ENCODE measurements at regions not wholly inside any gene's neighbourhood (a gene's known extent, or its start where the extent isn't known, plus 50 kb on each side); places are given as distances from the start of the nearest gene placed in this dataset.

DNA sequence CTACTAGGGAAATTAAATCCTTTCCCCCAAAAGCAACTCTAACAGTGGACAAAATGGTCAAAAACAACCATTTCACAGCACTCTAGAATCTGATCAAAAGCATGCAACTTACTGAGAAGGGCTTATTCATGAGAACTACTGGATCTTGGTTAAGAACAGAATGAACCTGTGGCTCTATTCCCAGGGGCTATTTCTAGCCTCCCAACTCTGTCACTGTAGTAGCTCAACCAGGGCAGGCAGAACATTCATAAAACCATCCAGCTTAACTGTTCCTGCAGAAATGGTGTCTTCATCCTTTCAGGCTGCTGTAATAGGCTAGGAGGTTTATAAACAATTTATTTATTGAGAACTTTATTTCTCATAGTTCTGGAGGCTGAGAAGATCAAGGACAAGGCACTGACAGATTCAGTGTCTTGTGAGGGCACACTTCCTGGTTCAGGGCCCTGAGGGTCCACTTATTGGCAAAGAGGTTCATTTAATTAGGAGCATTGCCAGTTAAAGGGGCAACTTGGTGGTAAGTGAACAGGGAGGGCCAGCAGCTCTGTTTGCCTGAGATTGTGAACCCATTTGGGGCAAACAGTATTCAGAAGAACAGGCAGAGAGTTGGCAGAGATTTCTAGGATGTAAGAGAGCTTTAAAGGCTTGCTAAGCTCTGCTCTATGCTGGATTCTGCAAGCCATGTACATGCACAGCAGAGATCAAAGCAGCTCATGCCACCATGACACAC is 238.5 kb upstream of the FBXL7 start:
- DNase-seq (ENCODE audit: low read depth) = no peak

DNA sequence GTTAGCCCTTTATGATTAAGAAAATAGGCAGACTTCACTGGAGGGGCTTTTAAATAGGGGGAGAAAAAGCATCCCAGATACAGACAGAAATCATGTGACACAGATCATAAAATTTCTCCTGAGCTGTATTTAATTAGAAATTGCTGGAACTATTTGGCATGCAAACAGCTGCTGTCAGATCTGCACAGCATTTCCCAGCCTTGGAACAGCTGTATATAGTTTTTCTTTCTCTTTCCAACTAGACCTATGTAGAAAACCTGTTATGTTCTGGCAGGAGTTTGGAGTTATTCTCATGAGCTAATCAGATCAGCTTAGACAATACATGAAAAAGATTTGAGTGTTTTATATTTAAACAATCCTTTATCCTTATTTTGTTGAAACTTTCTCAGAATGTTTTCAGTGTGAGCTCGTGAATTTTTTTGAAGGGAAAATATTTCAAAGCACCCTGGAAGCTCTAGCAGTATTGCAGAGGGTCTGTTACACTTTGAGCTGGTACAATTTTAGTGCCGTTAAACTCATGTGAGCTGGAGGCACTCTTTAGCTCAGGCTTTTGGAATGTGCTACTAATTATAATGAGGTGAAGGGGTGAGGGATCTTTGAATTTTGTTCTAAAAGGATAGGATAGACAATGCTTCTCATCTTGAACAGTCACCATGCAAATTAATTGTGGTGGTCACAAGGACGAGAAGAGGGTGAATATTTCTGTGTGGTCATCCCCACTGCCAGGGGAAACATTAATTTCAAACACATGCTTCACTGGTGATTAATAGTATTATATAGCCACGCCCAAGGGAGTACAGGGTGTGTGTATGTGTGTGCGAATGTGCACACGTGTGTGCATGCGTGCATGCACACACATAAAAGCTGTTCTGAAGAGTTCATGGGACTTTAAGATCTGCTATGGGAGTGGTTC is 239.4 kb upstream of the FBXL7 start:
- DNase-seq (ENCODE audit: low read depth) = no peak

DNA sequence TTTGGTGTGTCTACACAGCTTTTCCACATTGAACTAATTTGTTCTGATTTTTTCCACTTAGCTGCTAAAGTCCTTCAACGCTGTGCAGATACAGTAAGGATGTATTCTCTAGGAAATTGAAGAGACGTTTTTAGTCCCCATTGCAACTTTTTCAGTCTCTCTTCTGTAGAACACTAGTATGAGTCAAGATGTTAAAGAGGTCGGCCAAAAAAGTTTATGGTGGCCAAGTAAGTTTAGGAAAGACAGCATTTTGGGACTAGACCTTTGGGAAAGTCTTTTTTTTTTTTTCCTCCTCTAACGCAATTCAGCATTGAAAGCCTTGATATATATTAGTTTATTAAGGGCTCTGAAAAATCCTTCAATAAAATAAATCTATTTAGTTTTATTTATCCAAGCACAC is 243.5 kb upstream of the FBXL7 start:
- no peak for DNase-seq (ENCODE audit: low read depth)

GRCh38 chr5:15255576-15255975 is 244.4 kb upstream of the FBXL7 start:
- DNase-seq (ENCODE audit: low read depth) = no peak

- peak; percentile 56 for DNase-seq (ENCODE audit: low read depth)
Observed at GRCh38 chr5:15254607-15255006, 245.4 kb upstream of the FBXL7 start.

- no peak for DNase-seq (ENCODE audit: low read depth)
Observed at GRCh38 chr5:15252331-15252730, 247.6 kb upstream of the FBXL7 start.

- peak; percentile 83 for DNase-seq (ENCODE audit: low read depth)
Observed at GRCh38 chr5:15249152-15249551, 250.8 kb upstream of the FBXL7 start.

DNA sequence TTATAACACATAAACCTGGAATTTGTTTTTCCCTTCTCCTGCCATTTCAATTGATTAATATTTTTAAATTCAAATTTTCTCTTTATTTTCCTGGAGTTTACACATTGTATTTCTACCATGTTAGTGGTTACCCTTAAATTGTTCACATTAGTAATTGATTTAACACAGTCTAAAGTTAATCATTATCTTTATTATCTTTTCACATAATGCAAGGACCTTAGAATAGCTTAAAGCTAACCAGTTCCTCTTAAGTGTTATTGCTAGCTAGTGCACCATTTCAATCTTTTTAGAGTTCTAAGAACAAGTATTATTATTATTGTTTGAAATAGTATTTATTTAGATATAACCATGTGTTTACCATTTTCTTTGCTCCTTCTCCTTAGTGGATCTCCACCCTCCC is 251.2 kb upstream of the FBXL7 start:
- DNase-seq (ENCODE audit: low read depth) = no peak

- DNase-seq (ENCODE audit: low read depth) = no peak
Observed at GRCh38 chr5:15245913-15246312, 254.1 kb upstream of the FBXL7 start.

DNA sequence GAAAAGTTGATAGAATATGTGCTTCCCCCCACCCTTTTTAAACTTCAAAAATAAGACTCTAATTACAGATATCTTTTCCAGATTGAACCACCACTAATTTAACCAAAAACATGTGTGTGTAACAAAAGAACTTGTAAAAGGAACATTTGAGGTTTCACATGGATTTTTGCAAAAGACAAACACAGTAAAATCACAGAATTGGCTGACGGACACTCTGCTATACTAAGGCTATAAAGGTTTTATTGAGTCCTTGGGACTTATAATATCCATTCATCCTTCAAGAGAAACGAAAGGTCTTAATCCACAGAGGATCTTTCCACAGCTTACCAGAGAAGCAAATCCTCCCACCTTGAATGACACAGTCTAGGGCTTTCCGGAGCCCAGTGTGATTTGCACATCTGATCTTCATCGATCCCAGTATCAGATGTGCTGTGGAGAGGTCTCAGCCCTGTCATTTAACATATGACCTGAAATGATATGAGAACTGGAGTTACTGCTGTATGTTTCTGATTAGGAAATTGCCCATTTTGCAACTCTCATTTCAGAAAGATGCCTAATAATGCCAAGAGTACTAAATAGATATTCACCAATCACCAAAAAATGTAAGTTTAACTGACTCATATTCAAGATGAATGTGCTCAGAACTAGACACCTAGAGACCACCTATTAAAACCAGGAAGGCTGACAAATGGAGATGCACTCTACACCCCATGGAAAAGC is 256.5 kb upstream of the FBXL7 start:
- DNase-seq (ENCODE audit: low read depth) = no peak

GRCh38 chr5:15241216-15241821 is 258.7 kb upstream of the FBXL7 start:
- DNase-seq (ENCODE audit: low read depth) = no peak

GRCh38 chr5:15238006-15238405 is 262.0 kb upstream of the FBXL7 start:
- no peak for DNase-seq (ENCODE audit: low read depth)

- no peak for DNase-seq (ENCODE audit: low read depth)
Observed at GRCh38 chr5:15236911-15237508, 263.0 kb upstream of the FBXL7 start.

- no peak for DNase-seq (ENCODE audit: low read depth)
Observed at GRCh38 chr5:15234911-15235310, 265.1 kb upstream of the FBXL7 start.

- DNase-seq (ENCODE audit: low read depth) = no peak
Observed at GRCh38 chr5:15234366-15234765, 265.6 kb upstream of the FBXL7 start.

GRCh38 chr5:15233566-15233965 is 266.4 kb upstream of the FBXL7 start:
- DNase-seq (ENCODE audit: low read depth) = no peak

DNA sequence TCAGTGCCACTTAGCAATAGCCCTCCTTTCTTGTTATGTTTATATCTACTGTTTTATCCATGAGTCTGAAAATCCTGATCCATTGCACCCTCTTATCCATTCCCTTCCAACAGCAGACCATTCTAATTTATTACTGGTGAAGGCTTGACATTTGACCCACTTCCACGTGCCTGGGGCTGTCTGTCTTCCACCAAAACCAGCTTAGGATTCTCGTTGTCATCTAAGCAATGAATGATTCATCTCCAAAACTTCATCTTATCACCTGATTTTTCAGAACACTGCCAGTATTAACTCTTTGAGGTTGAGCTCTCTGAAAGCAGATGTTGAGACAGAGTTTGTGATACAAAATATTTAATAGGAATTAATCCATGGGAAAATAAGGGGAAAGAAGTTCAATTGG is 277.8 kb upstream of the FBXL7 start:
- no peak for DNase-seq (ENCODE audit: low read depth)

DNA sequence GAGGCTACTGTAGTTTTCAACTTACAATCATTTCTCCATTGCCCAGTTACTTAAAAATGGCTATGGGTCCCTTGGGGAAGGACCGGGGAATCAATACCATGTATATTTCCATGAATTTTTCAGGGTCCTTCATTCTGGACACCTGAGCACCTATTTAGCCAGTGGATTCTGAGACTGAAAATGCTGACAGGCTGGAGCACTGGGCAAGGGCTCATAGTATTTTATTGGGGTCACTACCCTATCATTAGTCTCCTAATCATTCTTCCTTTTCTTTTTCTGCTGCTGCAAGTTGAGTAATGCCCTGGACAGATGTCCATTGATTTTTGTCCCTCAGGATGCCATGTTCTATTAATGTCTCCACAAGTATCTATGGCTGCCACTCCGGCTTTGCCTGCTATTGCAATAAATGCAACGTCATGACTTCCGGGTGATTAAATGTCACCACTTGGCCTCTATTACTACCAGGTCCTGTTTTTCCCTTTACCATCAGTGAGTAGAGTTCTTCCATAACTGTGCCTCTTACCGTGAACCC is 279.3 kb upstream of the FBXL7 start:
- no peak for DNase-seq (ENCODE audit: low read depth)

GRCh38 chr5:15215056-15215455 is 284.9 kb upstream of the FBXL7 start:
- DNase-seq (ENCODE audit: low read depth) = no peak

DNA sequence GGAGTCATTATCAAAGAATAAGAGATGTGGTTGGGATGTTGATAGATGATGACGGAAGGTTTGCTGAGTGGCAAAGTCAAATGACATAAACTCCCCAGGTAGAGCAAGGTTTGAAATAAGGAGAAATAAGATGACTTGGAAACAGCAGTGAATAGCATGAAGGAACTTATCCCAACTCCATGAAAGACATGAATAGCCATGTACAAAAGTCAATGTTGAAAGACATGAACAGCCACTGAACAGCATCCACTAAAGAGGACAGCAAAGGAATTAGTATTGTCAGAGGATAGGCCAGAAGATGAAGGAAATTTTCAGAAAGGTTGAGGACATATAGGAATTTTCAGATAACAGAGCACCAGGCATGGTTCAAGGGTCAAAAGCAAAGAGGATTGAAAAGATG is 286.0 kb upstream of the FBXL7 start:
- no peak for DNase-seq (ENCODE audit: low read depth)

DNA sequence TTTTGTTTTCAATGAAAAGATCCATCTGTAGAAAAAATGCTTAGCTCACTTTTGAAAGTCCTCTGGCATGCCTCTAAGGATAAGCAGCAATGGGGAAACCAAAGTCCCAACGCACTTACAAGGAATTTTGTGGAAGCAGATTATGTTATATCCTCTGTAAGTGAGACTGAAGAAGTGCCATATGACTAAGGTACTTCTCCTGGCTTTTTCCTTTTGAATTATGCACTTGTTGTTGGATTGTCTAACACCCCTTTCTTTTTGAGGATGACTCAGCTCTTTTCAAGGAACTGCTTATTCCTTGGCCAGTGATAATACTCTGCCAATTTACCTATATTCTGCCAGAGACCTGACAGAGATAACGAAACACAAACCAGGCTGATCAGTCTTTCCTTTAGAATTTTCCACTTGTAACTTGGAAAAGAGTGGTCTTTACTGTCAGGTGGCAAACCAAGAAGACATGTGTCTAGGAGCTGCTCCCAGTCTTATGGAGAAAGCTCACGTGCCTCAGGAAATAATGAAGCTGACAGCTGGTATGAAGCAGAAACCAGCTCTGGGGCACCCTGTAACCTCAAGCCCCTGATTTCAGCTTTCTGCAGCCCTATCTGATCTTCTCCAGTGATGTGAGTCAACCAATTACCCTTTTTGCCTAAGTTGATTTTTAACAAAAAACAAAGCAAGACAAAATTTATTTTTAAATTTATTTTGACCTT is 290.8 kb upstream of the FBXL7 start:
- no peak for DNase-seq (ENCODE audit: low read depth)

All from GM04503 (cell line).